HepG2 (cell line): ENCODE measurements at regions not wholly inside any gene's neighbourhood (a gene's known extent, or its start where the extent isn't known, plus 50 kb on each side); places are given as distances from the start of the nearest gene placed in this dataset.

ENCODE experiments used
- CHD2 ChIP-seq: IDR thresholded peaks from 2 replicates; pipeline ENCODE4 v1.6.1; 2011; ENCODE audit warnings: low read depth, low read length, improper control_type of control experiment
- NR1H2 ChIP-seq: sonication (generic); formaldehyde crosslinking; IDR thresholded peaks from 2 replicates; pipeline ENCODE4 v1.8.1; 2022; ENCODE audit warnings: low read depth, missing genetic modification reagents, borderline replicate concordance
- NR2F1 ChIP-seq, 2 experiments: fragments of 450-650 bp in 1 of 2; formaldehyde crosslinking in 1 of 2; IDR thresholded peaks; 2 replicates each; pipeline versions ENCODE4 v1.5.0 to v1.6.1; 2016 to 2020; ENCODE audit warnings: mild to moderate bottlenecking in 1 of 2, missing compliant biosample characterization in 1 of 2, missing genetic modification reagents in 1 of 2, moderate library complexity in 1 of 2
- ZNF17 ChIP-seq: sonication (generic); formaldehyde crosslinking; IDR thresholded peaks from 2 replicates; pipeline ENCODE4 v1.5.0; 2020; ENCODE audit warnings: mild to moderate bottlenecking, missing genetic modification reagents
- ZNF3 ChIP-seq: IDR thresholded peaks from 2 replicates; pipeline ENCODE4 v1.7.0; 2017; ENCODE audit warnings: inconsistent platforms
- ZNF562 ChIP-seq: sonication (generic); formaldehyde crosslinking; IDR thresholded peaks from 2 replicates; pipeline ENCODE4 v1.8.0; 2022; ENCODE audit warnings: missing genetic modification reagents, borderline replicate concordance
- ZNF615 ChIP-seq: sonication (generic); formaldehyde crosslinking; IDR thresholded peaks from 2 replicates; pipeline ENCODE4 v1.5.0; 2020; ENCODE audit warnings: mild to moderate bottlenecking, missing genetic modification reagents, borderline replicate concordance
- TF ChIP-seq, protein P1 (sequence below): IDR thresholded peaks from 2 replicates; pipeline ENCODE4 v1.6.1; 2018; ENCODE audit warnings: missing genetic modification reagents
- TF ChIP-seq, protein P2 (sequence below): sonication (generic); formaldehyde crosslinking; conservative IDR thresholded peaks from 2 replicates; pipeline ENCODE4 v1.8.1; 2023; ENCODE audit warnings: missing genetic modification reagents
- TF ChIP-seq, protein P3 (sequence below): sonication (generic); formaldehyde crosslinking; IDR thresholded peaks from 2 replicates; pipeline ENCODE4 v1.4.0; 2020; ENCODE audit warnings: missing genetic modification reagents
- TF ChIP-seq, protein P4 (sequence below): sonication (generic); formaldehyde crosslinking; conservative IDR thresholded peaks from 2 replicates; pipeline ENCODE4 v1.4.0; 2020; ENCODE audit warnings: mild to moderate bottlenecking, missing genetic modification reagents, moderate library complexity
- TF ChIP-seq, protein P5 (sequence below): sonication (generic); formaldehyde crosslinking; IDR thresholded peaks from 2 replicates; pipeline ENCODE4 v1.8.0; 2023; ENCODE audit warnings: mild to moderate bottlenecking, missing genetic modification reagents
- TF ChIP-seq, protein P6 (sequence below): sonication (generic); formaldehyde crosslinking; IDR thresholded peaks from 2 replicates; pipeline ENCODE4 v1.4.0; 2020; ENCODE audit warnings: missing genetic modification reagents, borderline replicate concordance
- TF ChIP-seq, protein P7 (sequence below): IDR thresholded peaks from 2 replicates; pipeline ENCODE4 v1.6.1; 2016; ENCODE audit warnings: missing compliant biosample characterization, missing genetic modification reagents, borderline replicate concordance
- TF ChIP-seq, protein P8 (sequence below): sonication (generic); formaldehyde crosslinking; IDR thresholded peaks from 2 replicates; pipeline ENCODE4 v1.5.0; 2020; ENCODE audit warnings: mild to moderate bottlenecking, missing genetic modification reagents, borderline replicate concordance

DNA sequence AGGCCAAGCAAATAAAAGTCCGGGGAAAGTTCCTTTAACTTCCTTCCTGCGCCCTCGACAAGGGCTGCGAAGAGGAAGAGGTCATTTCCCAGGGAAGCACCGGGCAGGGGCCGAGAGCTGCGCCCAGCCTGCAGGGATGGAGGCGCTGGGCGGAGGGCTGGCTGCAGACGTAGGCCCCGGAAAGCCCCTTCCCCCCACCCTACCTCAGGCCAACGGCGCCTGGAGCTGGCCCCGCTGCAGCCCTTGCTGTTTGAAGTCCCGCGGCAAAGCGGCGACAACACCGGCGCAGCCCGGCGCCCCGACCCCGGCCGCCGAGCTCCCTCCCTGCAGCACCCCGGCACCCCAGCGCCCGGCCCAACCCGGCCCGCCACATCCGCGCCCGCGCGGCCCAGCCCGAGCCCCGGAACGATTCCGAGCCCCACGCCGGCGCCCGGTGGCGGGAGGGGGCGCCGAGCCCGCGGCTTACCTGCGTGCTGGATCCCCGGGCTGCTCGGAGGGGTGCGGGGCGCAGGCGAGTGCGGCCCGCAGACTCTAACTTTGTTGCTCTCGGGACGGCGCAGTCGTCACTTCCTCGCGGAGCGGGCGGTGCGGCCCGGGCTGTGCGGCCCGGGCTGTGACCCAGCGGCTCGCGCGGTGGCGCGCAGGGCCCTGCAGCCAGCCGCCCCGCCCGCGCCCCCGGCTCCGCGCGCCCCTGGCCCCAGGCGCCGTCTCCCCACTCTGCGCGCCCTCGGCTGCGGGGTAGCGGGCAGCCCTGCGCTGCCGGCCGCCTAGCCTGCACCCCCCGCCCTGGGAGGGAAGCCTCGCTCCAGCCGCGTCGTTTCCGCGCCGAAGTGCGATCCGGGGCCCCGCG is 64.8 kb upstream of the PTGR2 start (continued):
- no peak for TF ChIP-seq ZNF615 (CRISPR knock-in tag)
- no peak for TF ChIP-seq CHD2
- TF ChIP-seq, protein P1, sequence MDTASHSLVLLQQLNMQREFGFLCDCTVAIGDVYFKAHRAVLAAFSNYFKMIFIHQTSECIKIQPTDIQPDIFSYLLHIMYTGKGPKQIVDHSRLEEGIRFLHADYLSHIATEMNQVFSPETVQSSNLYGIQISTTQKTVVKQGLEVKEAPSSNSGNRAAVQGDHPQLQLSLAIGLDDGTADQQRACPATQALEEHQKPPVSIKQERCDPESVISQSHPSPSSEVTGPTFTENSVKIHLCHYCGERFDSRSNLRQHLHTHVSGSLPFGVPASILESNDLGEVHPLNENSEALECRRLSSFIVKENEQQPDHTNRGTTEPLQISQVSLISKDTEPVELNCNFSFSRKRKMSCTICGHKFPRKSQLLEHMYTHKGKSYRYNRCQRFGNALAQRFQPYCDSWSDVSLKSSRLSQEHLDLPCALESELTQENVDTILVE (CRISPR knock-in tag) = no peak
- TF ChIP-seq, protein P2, sequence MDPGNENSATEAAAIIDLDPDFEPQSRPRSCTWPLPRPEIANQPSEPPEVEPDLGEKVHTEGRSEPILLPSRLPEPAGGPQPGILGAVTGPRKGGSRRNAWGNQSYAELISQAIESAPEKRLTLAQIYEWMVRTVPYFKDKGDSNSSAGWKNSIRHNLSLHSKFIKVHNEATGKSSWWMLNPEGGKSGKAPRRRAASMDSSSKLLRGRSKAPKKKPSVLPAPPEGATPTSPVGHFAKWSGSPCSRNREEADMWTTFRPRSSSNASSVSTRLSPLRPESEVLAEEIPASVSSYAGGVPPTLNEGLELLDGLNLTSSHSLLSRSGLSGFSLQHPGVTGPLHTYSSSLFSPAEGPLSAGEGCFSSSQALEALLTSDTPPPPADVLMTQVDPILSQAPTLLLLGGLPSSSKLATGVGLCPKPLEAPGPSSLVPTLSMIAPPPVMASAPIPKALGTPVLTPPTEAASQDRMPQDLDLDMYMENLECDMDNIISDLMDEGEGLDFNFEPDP (CRISPR knock-in tag) = no peak
- no peak for TF ChIP-seq ZNF17 (CRISPR knock-in tag)
- TF ChIP-seq, protein P3, sequence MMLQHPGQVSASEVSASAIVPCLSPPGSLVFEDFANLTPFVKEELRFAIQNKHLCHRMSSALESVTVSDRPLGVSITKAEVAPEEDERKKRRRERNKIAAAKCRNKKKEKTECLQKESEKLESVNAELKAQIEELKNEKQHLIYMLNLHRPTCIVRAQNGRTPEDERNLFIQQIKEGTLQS = no peak
- TF ChIP-seq ZNF3 (CRISPR knock-in tag) = no peak
- TF ChIP-seq, protein P4, sequence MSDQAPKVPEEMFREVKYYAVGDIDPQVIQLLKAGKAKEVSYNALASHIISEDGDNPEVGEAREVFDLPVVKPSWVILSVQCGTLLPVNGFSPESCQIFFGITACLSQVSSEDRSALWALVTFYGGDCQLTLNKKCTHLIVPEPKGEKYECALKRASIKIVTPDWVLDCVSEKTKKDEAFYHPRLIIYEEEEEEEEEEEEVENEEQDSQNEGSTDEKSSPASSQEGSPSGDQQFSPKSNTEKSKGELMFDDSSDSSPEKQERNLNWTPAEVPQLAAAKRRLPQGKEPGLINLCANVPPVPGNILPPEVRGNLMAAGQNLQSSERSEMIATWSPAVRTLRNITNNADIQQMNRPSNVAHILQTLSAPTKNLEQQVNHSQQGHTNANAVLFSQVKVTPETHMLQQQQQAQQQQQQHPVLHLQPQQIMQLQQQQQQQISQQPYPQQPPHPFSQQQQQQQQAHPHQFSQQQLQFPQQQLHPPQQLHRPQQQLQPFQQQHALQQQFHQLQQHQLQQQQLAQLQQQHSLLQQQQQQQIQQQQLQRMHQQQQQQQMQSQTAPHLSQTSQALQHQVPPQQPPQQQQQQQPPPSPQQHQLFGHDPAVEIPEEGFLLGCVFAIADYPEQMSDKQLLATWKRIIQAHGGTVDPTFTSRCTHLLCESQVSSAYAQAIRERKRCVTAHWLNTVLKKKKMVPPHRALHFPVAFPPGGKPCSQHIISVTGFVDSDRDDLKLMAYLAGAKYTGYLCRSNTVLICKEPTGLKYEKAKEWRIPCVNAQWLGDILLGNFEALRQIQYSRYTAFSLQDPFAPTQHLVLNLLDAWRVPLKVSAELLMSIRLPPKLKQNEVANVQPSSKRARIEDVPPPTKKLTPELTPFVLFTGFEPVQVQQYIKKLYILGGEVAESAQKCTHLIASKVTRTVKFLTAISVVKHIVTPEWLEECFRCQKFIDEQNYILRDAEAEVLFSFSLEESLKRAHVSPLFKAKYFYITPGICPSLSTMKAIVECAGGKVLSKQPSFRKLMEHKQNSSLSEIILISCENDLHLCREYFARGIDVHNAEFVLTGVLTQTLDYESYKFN (CRISPR knock-in tag) = no peak
- TF ChIP-seq, protein P5, sequence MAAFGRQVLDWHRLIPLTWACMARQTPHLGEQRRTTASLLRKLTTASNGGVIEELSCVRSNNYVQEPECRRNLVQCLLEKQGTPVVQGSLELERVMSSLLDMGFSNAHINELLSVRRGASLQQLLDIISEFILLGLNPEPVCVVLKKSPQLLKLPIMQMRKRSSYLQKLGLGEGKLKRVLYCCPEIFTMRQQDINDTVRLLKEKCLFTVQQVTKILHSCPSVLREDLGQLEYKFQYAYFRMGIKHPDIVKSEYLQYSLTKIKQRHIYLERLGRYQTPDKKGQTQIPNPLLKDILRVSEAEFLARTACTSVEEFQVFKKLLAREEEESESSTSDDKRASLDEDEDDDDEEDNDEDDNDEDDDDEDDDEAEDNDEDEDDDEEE = no peak
- no peak for TF ChIP-seq NR1H2 (CRISPR knock-in tag)
- TF ChIP-seq, protein P6, sequence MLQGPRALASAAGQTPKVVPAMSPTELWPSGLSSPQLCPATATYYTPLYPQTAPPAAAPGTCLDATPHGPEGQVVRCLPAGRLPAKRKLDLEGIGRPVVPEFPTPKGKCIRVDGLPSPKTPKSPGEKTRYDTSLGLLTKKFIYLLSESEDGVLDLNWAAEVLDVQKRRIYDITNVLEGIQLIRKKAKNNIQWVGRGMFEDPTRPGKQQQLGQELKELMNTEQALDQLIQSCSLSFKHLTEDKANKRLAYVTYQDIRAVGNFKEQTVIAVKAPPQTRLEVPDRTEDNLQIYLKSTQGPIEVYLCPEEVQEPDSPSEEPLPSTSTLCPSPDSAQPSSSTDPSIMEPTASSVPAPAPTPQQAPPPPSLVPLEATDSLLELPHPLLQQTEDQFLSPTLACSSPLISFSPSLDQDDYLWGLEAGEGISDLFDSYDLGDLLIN (CRISPR knock-in tag) = no peak
- TF ChIP-seq, protein P7, sequence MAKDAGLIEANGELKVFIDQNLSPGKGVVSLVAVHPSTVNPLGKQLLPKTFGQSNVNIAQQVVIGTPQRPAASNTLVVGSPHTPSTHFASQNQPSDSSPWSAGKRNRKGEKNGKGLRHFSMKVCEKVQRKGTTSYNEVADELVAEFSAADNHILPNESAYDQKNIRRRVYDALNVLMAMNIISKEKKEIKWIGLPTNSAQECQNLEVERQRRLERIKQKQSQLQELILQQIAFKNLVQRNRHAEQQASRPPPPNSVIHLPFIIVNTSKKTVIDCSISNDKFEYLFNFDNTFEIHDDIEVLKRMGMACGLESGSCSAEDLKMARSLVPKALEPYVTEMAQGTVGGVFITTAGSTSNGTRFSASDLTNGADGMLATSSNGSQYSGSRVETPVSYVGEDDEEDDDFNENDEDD = no peak
- TF ChIP-seq, protein P8, sequence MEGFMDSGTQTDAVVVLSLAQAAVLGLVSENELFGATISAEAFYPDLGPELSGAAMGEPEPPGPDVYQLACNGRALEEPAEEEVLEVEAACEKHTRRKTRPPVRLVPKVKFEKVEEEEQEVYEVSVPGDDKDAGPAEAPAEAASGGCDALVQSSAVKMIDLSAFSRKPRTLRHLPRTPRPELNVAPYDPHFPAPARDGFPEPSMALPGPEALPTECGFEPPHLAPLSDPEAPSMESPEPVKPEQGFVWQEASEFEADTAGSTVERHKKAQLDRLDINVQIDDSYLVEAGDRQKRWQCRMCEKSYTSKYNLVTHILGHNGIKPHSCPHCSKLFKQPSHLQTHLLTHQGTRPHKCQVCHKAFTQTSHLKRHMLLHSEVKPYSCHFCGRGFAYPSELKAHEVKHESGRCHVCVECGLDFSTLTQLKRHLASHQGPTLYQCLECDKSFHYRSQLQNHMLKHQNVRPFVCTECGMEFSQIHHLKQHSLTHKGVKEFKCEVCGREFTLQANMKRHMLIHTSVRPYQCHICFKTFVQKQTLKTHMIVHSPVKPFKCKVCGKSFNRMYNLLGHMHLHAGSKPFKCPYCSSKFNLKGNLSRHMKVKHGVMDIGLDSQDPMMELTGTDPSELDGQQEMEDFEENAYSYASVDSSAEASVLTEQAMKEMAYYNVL (CRISPR knock-in tag) = no peak
- TF ChIP-seq ZNF562 = no peak
- TF ChIP-seq NR2F1 (CRISPR knock-in tag; IDR thresholded peaks at IDR 0.05) = no peak
